A549 (cell line): ENCODE measurements at regions not wholly inside any gene's neighbourhood (a gene's known extent, or its start where the extent isn't known, plus 50 kb on each side); places are given as distances from the start of the nearest gene placed in this dataset.

Experiments
- CTCF ChIP-seq: fragments of >200 bp; sonication (Bioruptor Twin); formaldehyde crosslinking; IDR thresholded peaks from 3 replicates; pipeline ENCODE4 v1.5.1; 2016
- JUN ChIP-seq, 2 experiments: fragments of >200 bp; sonication (Bioruptor Twin); formaldehyde crosslinking; IDR thresholded peaks; 2 replicates in 1 of 2; 3 replicates in 1 of 2; pipeline ENCODE4 v1.6.1; 2016 to 2017
- PBX3 ChIP-seq: IDR thresholded peaks from 2 replicates; pipeline ENCODE4 v1.6.1; 2012
- RAD21 ChIP-seq, 2 experiments: fragments of >200 bp in 1 of 2; sonication (Bioruptor Twin) in 1 of 2; formaldehyde crosslinking in 1 of 2; IDR thresholded peaks in 1 of 2; conservative IDR thresholded peaks in 1 of 2; 2 replicates in 1 of 2; 3 replicates in 1 of 2; pipeline ENCODE4 v1.6.1; 2012 to 2018; ENCODE audit warnings: inconsistent platforms in 1 of 2

GRCh38 chr20:50269091-50270033 lies 78.7 kb downstream of the CEBPB start:
- TF ChIP-seq PBX3 (no peak), RAD21 (conservative IDR thresholded peaks at IDR 0.05 in 1 of 2, IDR thresholded peaks at IDR 0.05 in 1 of 2) (no peak), CTCF (no peak), JUN (IDR thresholded peaks at IDR 0.05) (no peak)
